ENCODE measurements at regions not wholly inside any gene's neighbourhood (a gene's known extent, or its start where the extent isn't known, plus 50 kb on each side); places are given as distances from the start of the nearest gene placed in this dataset.

- no peak for TF ChIP-seq TIGD3 (CRISPR knock-in tag; IDR thresholded peaks at IDR 0.05; ENCODE audit: borderline replicate concordance)
- TF ChIP-seq CSRNP1 (CRISPR knock-in tag; IDR thresholded peaks at IDR 0.05) = no peak
- no peak for TF ChIP-seq SMARCE1 (IDR thresholded peaks at IDR 0.05; ENCODE audit: borderline replicate concordance)
- no peak for TF ChIP-seq ZBTB7A (CRISPR knock-in tag; IDR thresholded peaks at IDR 0.05)
- TF ChIP-seq BATF2 (CRISPR knock-in tag; IDR thresholded peaks at IDR 0.05) = no peak
- no peak for TF ChIP-seq ZHX1 (CRISPR knock-in tag; IDR thresholded peaks at IDR 0.05; ENCODE audit: low read depth)
Observed at GRCh38 chr11:134752526-134752925, 340.5 kb upstream of the B3GAT1 start (continued).

- ChIA-PET CTCF (ENCODE audit: low intra/inter-chr PET ratio, low total read pairs) (no interaction called here), POLR2A (no interaction called here)
- in situ Hi-C loops (cut with HindIII; ENCODE audit: extremely low pct_ligation_motif_present, low pct_unique_long_range_greater_than_20kb) = no loop called here
- no peak overlapping the region for H3K9ac ChIP-seq (ENCODE audit: insufficient read depth, low read depth, low read length)
- H3K36me3 ChIP-seq (replicated peaks in 1 of 2; ENCODE audit: control insufficient read depth in 1 of 2, insufficient read depth in 2 of 2, low read length in 2 of 2) = no peaks in the 10 kb centered on the region
- peaks cover 17% of the 10 kb centered on the region; the same call in 1 of the 2 replicates for H3K9me3 ChIP-seq (ENCODE audit: low read length)
- peaks cover 16% of the 10 kb centered on the region for H3K4me1 ChIP-seq (ENCODE audit: insufficient read depth, low read length)
- no peak overlapping the region for H2AFZ ChIP-seq (ENCODE audit: low read length)
- peaks cover 1 to 29% of the 10 kb centered on the region in 2 experiments; a peak in 4 of 5 replicates for H3K27me3 ChIP-seq (ENCODE audit: control insufficient read depth in 1 of 2, insufficient read depth in 2 of 2, low read length in 2 of 2)
- H3K4me2 ChIP-seq (ENCODE audit: low read depth, low read length) = no peak overlapping the region
- H3K27ac ChIP-seq (ENCODE audit: extremely low read length, insufficient read depth, low read length) = no peak overlapping the region
- H3K79me2 ChIP-seq (ENCODE audit: insufficient read depth, low read length) = no peaks in the 10 kb centered on the region
- DNase-seq (ENCODE audit: low spot score) = no peak
- no TSS peak for BruUV-seq (replicated peaks)
- H4K20me1 ChIP-seq (ENCODE audit: insufficient read depth, low read length) = no peaks in the 10 kb centered on the region
- H3K4me3 ChIP-seq (replicated peaks in 1 of 3; ENCODE audit: insufficient read depth in 1 of 3, low read depth in 2 of 3, low read length in 3 of 3) = no peak overlapping the region
- WGBS (ENCODE audit: low lambda C conversion rate) = 17% methylated on average over 6 of the region's 6 CpGs
- intact Hi-C loops (cut with micrococcal nuclease; ENCODE audit: unreplicated experiment) = no loop called here
- no peak; the same call in 2 of the 3 replicates for ATAC-seq
- FAIRE-seq = no peak
- TF ChIP-seq SNAPC5 (CRISPR knock-in tag; IDR thresholded peaks at IDR 0.05; ENCODE audit: borderline replicate concordance) (no peak), ZNF230 (CRISPR knock-in tag; IDR thresholded peaks at IDR 0.05) (no peak), MTERF4 (CRISPR knock-in tag; IDR thresholded peaks at IDR 0.05) (no peak), CENPBD1 (CRISPR knock-in tag; IDR thresholded peaks at IDR 0.05; ENCODE audit: borderline replicate concordance, low read depth) (no peak), ARNT (IDR thresholded peaks at IDR 0.05) (no peak), NCOR1 (IDR thresholded peaks at IDR 0.05; ENCODE audit: borderline replicate concordance, low read length) (no peak), HES4 (CRISPR knock-in tag; IDR thresholded peaks at IDR 0.05; ENCODE audit: borderline replicate concordance) (no peak)
Observed at GRCh38 chr11:134751766-134752165, 339.7 kb upstream of the B3GAT1 start.
